ENCODE measurements at regions not wholly inside any gene's neighbourhood (a gene's known extent, or its start where the extent isn't known, plus 50 kb on each side); places are given as distances from the start of the nearest gene placed in this dataset.

DNA sequence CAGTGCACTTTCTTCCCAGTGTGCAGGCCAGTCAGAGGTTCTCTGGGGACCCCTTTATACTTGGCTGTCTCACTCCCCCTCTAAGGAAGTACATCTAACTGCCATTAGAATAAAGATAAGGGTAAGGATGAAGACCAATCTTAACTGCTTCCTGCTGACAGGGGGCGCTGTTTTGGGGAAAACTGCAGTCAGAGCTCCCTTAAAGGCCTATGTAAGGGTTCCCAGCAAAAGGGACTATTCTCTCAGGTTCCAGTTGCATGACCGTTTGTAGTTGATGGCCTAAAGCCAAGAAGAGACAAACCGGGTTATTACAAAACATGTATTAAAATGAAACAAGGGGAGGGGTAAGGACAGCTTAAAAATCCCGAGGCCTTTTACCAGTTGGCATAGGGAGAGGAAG is 115.6 kb upstream of the SPIN4 start:
- TF ChIP-seq ZFX (IDR thresholded peaks at IDR 0.05; ENCODE audit: borderline replicate concordance): no peak
- TF ChIP-seq, protein P1, sequence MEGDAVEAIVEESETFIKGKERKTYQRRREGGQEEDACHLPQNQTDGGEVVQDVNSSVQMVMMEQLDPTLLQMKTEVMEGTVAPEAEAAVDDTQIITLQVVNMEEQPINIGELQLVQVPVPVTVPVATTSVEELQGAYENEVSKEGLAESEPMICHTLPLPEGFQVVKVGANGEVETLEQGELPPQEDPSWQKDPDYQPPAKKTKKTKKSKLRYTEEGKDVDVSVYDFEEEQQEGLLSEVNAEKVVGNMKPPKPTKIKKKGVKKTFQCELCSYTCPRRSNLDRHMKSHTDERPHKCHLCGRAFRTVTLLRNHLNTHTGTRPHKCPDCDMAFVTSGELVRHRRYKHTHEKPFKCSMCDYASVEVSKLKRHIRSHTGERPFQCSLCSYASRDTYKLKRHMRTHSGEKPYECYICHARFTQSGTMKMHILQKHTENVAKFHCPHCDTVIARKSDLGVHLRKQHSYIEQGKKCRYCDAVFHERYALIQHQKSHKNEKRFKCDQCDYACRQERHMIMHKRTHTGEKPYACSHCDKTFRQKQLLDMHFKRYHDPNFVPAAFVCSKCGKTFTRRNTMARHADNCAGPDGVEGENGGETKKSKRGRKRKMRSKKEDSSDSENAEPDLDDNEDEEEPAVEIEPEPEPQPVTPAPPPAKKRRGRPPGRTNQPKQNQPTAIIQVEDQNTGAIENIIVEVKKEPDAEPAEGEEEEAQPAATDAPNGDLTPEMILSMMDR (IDR thresholded peaks at IDR 0.05): peak; percentile 13; the same call in 1 of the 2 replicates

DNA sequence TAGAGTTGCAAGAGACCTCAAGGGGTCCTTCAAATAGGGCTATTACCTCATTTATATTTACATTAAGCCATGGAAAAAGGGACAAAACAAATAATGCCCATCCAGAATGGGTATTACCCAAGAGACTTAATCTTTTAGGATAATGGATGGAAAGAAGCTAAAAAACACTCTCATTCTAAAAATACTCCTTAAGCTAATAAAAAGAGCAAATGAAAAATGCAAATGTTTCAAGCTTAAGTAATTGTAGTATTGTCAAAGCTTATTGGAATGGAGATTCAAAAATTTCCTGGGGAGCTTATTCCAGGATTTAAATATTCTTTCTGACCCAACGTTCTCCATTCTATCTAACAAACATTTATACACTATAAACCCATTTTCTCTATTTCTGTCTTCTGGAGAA is 107.8 kb upstream of the SPIN4 start:
- no peak overlapping the region for H3K27ac ChIP-seq
- no peak for TF ChIP-seq ZFX (IDR thresholded peaks at IDR 0.05; ENCODE audit: borderline replicate concordance)
- TF ChIP-seq, protein P1 (IDR thresholded peaks at IDR 0.05): no peak

More for the DNA sequence above, 115.6 kb upstream of the SPIN4 start:
- H3K27ac ChIP-seq: no peak overlapping the region

DNA sequence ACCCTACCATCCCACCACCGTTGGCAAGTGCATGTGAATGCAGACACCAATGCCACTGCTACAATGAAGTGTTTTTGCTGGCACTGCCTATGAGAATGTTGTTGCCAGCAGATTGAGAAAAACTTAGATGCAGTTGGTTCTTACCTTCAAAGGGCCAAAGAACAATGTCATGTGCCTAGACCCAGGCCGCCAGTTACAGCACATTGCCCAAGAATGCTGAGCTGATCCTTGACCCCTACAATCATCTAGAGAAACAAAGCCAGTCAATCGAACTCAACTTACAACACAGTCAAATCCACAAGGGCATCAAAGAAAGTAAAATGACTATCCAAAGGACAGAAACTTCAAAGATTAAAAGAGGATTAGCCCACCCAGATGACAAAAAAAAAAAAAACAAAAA is 102.4 kb upstream of the SPIN4 start:
- TF ChIP-seq, protein P1 (IDR thresholded peaks at IDR 0.05): no peak
- no peak for TF ChIP-seq ZFX (IDR thresholded peaks at IDR 0.05; ENCODE audit: borderline replicate concordance)
- no peak overlapping the region for H3K27ac ChIP-seq

DNA sequence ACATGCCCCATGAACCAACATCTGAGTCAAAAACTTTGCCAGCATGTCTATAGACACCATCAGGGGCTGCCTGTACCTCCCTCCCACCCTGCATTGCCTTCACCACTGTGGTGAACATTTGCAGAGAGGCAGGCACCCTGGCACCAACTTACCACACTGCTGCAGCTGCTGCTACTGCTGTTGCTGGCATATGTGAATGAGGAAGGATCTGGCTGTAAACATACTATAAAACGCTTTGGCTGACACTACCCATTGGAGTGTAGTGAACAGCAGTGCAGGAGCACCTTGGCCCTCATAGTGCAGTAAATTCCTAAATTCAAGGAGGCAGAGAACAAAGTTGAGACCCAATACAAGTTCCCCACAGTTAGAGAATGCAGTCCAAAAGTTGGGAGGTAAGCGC is 90.6 kb upstream of the SPIN4 start:
- no peak for TF ChIP-seq ZFX (IDR thresholded peaks at IDR 0.05; ENCODE audit: borderline replicate concordance)
- TF ChIP-seq, protein P1 (IDR thresholded peaks at IDR 0.05): no peak
- H3K27ac ChIP-seq: no peak overlapping the region

DNA sequence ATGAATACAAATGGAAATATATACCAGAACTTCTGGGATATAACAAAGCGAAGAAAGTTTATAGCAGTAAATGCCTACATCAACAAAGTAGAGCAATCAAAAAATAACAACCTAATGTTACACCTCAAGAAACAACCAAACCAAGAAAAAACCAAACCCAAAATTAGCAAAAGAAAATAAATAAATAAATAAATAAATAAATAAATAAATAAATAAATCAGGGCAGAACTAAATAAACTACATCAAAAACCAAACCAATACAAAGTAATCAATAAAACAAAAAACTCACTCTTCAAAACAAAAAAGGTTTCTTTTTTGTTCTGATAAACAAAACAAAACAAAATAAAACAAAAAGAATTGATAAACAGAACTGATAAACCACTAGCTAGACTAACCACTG is 88.4 kb upstream of the SPIN4 start:
- TF ChIP-seq, protein P1 (IDR thresholded peaks at IDR 0.05): no peak
- TF ChIP-seq ZFX (IDR thresholded peaks at IDR 0.05; ENCODE audit: borderline replicate concordance): no peak
- H3K27ac ChIP-seq: no peak overlapping the region

DNA sequence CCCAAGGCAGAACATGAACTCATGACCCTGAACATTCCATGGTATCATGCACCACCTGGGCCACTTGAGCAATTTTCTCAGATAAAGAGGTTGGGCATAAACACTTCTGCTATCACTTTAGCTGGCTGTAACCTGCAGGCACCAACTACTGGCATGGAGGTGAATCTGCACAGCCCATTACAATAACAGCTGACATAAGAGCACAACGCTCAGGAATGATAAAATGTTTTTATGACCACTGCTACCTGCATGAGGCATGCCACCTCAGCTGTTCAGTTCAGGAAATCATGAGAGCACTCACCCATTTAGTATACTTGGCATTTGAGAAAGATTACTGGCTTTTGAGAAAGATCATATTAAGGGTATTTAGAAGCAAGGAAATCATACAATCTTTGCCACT is 85.7 kb upstream of the SPIN4 start:
- no peak overlapping the region for H3K27ac ChIP-seq
- no peak for TF ChIP-seq ZFX (IDR thresholded peaks at IDR 0.05; ENCODE audit: borderline replicate concordance)
- TF ChIP-seq, protein P1 (IDR thresholded peaks at IDR 0.05): no peak

DNA sequence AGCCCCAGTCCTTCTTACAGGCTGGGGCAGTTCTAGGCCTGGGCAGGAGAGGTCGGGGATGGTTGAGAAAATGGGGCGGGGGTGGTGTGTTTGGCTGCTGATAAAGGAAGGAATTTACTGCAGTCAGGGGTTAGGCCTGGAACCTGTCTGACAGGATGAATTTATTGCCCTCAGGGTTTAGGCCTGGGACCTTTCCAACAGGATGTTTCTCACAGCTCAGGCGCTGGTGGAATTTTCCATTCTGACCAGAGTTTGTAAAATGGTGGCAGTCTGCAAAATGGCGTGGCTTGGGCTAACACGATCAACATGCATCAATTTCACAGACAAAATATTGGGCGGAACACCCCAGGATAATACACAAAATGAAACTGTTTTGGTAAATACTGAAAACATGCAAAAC is 83.5 kb upstream of the SPIN4 start:
- TF ChIP-seq ZFX (IDR thresholded peaks at IDR 0.05; ENCODE audit: borderline replicate concordance): no peak
- H3K27ac ChIP-seq: peak overlapping the region; percentile 61

DNA sequence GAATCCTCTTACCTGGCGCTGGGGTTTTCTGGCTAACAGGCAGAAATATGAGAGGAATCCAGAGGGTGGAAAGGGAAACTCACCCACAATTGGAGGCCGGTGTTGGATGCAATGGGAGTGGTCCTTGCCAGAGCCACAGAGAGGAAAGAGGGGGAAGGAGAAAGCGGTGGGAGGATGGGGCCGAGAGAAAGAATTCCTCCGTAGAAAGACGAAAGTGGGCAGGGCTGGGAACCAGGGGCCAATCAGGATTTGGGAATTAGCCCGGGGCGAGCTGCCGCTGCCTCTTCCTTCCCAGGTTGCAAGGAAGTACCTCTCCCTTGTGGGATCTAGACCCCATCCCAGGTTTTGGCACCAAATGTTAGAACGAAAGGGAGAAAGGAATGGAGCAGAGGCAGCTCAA is 83.1 kb upstream of the SPIN4 start:
- TF ChIP-seq, protein P1 (IDR thresholded peaks at IDR 0.05): no peak
- no peak for TF ChIP-seq ZFX (IDR thresholded peaks at IDR 0.05; ENCODE audit: borderline replicate concordance)
- peak overlapping the region; percentile 61 for H3K27ac ChIP-seq

All from 22Rv1 (cell line).